ENCODE measurements at regions not wholly inside any gene's neighbourhood (a gene's known extent, or its start where the extent isn't known, plus 50 kb on each side); places are given as distances from the start of the nearest gene placed in this dataset.

DNA sequence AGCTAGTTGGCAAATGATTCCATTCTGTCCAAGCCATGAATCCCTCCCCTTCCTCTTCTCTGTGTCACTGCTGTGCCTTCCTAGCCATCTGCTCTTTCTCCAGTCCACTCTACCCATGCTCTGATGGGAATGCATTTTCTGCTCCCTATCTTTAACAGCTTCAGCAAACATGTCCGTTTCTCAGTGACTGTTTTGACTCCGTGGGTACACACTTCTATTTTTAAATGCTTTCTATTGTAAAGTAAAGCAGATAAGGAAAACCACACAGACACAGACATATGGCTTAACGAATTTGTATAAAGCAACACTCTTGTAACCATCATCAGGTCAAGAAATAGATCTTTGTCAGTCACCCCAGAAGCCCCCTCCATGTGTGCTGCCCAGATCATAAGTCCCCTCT lies 72.4 kb upstream of the KLHL13 start:
- Histone ChIP-seq H3K79me1 (ENCODE audit: low read depth, low read length) (no peaks in the 10 kb centered on the region), H4K20me1 (replicated peaks in 1 of 2; ENCODE audit: control insufficient read depth in 1 of 2, insufficient read depth in 2 of 2, low read length in 2 of 2) (no peaks in the 10 kb centered on the region), H3K27me3 (replicated peaks in 1 of 4; ENCODE audit: control insufficient read depth in 3 of 4, extremely low read depth in 1 of 4, insufficient read depth in 3 of 4, low read length in 3 of 4) (no peaks in the 10 kb centered on the region), H3K9me3 (ENCODE audit: insufficient read depth in 2 of 2, low read depth in 1 of 2, low read length in 1 of 2) (no peaks in the 10 kb centered on the region), H3K56ac (replicated peaks; ENCODE audit: insufficient read length, low read depth, low read length) (no peak overlapping the region), H4K5ac (ENCODE audit: insufficient read length, low read depth, low read length) (no peak overlapping the region), H3K4me1 (replicated peaks in 1 of 4; ENCODE audit: control insufficient read depth in 3 of 4, insufficient read depth in 4 of 4, low read length in 3 of 4) (no peaks in the 10 kb centered on the region), H2AK5ac (ENCODE audit: low read depth, low read length) (no peak overlapping the region), H3K23me2 (ENCODE audit: low read depth, low read length) (no peaks in the 10 kb centered on the region), H3K18ac (ENCODE audit: extremely low read depth, low read length) (no peak overlapping the region), H3K23ac (ENCODE audit: insufficient read length) (no peak overlapping the region), H2BK120ac (replicated peaks; ENCODE audit: low read depth, low read length) (no peak overlapping the region), H3K14ac (ENCODE audit: insufficient read length) (no peak overlapping the region), H2BK15ac (ENCODE audit: low read length) (no peak overlapping the region), H2BK12ac (ENCODE audit: low read depth, low read length) (no peak overlapping the region), H3K79me2 (ENCODE audit: control insufficient read depth in 1 of 2, insufficient read depth in 2 of 2, low read length in 2 of 2) (no peaks in the 10 kb centered on the region), H2BK5ac (ENCODE audit: low read depth, low read length) (no peak overlapping the region), H4K8ac (ENCODE audit: extremely low read depth, insufficient read depth, low read length) (no peak overlapping the region), H2AFZ (ENCODE audit: low read length) (no peak overlapping the region), H3K36me3 (ENCODE audit: control insufficient read depth in 2 of 4, insufficient read depth in 4 of 4, low read length in 3 of 4) (no peaks in the 10 kb centered on the region), H3K4me3 (ENCODE audit: extremely low read depth in 1 of 4, insufficient read depth in 2 of 4, low read depth in 3 of 4, low read length in 4 of 4) (no peak overlapping the region), H3K4ac (replicated peaks; ENCODE audit: insufficient read length, low read depth, low read length) (no peak overlapping the region), H3K27ac (ENCODE audit: low read depth, low read length) (no peak overlapping the region), H2BK20ac (ENCODE audit: low read length) (no peak overlapping the region), H3K4me2 (ENCODE audit: insufficient read depth in 1 of 2, low read depth in 2 of 2, low read length in 2 of 2) (no peak overlapping the region), H3K9ac (replicated peaks in 1 of 4; ENCODE audit: extremely low read depth in 1 of 4, low read depth in 3 of 4, low read length in 3 of 4) (no peak overlapping the region), H4K91ac (replicated peaks; ENCODE audit: insufficient read length, low read length) (no peak overlapping the region)
- CTCF ChIA-PET (ENCODE audit: partially characterized antibody) = no interaction called here
- FAIRE-seq (no peak), DNase-seq (ENCODE audit: low read depth in 1 of 2, low spot score in 2 of 2) (no peak)
- POLR2A ChIA-PET (ENCODE audit: partially characterized antibody) = no interaction called here
- 79% methylated on average over 3 of the region's 3 CpGs; no CpG with 5 or more reads in 1 of the 2 experiments for WGBS, 2 experiments (ENCODE audit: extremely low coverage in 1 of 2, insufficient coverage in 1 of 2, insufficient read length in 1 of 2, insufficient replicate concordance in 2 of 2, low coverage in 1 of 2, low lambda C conversion rate in 2 of 2, missing lambda C conversion rate in 1 of 2)
- TF ChIP-seq POU5F1 (IDR thresholded peaks at IDR 0.05; ENCODE audit: low read depth, low read length) = no peak
- no peak for TF ChIP-seq BRCA1 (IDR thresholded peaks at IDR 0.05; ENCODE audit: low read depth, low read length)
- no peak for TF ChIP-seq SP4 (IDR thresholded peaks at IDR 0.05; ENCODE audit: low read length)
- TF ChIP-seq RFX5 (IDR thresholded peaks at IDR 0.05; ENCODE audit: borderline replicate concordance, low read depth, low read length) = no peak
- TF ChIP-seq SAP30 (IDR thresholded peaks at IDR 0.05; ENCODE audit: insufficient read depth, insufficient replicate concordance, low read length) = no peak
- TF ChIP-seq, protein P1, sequence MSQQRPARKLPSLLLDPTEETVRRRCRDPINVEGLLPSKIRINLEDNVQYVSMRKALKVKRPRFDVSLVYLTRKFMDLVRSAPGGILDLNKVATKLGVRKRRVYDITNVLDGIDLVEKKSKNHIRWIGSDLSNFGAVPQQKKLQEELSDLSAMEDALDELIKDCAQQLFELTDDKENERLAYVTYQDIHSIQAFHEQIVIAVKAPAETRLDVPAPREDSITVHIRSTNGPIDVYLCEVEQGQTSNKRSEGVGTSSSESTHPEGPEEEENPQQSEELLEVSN (IDR thresholded peaks at IDR 0.05) = no peak
- no peak for TF ChIP-seq GABPA (IDR thresholded peaks at IDR 0.05; ENCODE audit: borderline replicate concordance, insufficient read depth, low read length)
- no peak for TF ChIP-seq CHD1 (IDR thresholded peaks at IDR 0.05; ENCODE audit: low read depth, low read length)
- TF ChIP-seq, protein P2, sequence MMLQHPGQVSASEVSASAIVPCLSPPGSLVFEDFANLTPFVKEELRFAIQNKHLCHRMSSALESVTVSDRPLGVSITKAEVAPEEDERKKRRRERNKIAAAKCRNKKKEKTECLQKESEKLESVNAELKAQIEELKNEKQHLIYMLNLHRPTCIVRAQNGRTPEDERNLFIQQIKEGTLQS (IDR thresholded peaks at IDR 0.05; ENCODE audit: insufficient read depth, low read depth, low read length) = no peak
- TF ChIP-seq BCL11A (IDR thresholded peaks at IDR 0.05; ENCODE audit: low read depth in 2 of 2, low read length in 2 of 2) = no peak
- TF ChIP-seq, protein P3, sequence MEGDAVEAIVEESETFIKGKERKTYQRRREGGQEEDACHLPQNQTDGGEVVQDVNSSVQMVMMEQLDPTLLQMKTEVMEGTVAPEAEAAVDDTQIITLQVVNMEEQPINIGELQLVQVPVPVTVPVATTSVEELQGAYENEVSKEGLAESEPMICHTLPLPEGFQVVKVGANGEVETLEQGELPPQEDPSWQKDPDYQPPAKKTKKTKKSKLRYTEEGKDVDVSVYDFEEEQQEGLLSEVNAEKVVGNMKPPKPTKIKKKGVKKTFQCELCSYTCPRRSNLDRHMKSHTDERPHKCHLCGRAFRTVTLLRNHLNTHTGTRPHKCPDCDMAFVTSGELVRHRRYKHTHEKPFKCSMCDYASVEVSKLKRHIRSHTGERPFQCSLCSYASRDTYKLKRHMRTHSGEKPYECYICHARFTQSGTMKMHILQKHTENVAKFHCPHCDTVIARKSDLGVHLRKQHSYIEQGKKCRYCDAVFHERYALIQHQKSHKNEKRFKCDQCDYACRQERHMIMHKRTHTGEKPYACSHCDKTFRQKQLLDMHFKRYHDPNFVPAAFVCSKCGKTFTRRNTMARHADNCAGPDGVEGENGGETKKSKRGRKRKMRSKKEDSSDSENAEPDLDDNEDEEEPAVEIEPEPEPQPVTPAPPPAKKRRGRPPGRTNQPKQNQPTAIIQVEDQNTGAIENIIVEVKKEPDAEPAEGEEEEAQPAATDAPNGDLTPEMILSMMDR (IDR thresholded peaks at IDR 0.05; ENCODE audit: control extremely low read depth in 1 of 3, insufficient read depth in 1 of 3, low read depth in 1 of 3, low read length in 3 of 3) = no peak

All from H1 (cell line).